ENCODE measurements at regions not wholly inside any gene's neighbourhood (a gene's known extent, or its start where the extent isn't known, plus 50 kb on each side); places are given as distances from the start of the nearest gene placed in this dataset.
A peak's percentile ranks its signal among the peaks of the same experiment; 100 is the strongest.

DNA sequence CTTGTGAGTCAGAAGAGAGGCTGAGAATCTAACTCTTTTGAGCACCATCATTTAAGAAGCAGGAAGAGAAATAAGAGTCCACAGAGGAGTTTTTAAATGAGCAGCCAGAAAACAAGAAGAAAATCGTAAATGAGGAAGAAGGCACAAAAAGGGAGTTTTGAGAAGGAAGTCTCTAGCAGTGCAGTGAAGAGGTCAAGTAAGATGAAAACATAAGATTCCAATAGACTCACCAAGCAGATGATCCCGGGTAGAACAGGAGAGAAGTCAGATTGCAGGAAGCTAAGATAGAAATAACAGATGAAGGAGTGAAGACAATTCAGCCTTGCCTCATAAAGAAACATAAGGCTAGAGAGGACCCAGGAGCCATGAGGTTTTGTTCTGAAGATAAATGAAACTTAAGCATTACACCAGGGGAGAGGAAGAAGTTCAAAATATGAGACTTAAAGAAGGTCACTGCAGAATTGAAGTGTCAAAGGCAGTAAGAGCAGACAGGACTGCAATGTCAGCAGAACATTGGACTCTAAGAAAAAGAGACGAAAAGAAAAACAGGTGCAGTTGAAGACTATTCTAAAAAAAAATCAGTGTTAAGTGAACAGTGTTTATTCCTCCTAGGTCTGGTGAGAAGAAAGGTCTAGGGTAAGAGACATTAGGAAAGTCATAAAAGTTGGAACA, 229.0 kb downstream of the SEC23A start:
- Histone ChIP-seq H3K4me3 (no peak overlapping the region), H3K9me3 (ENCODE audit: low read depth) (no peaks in the 10 kb centered on the region), H3K4me1 (ENCODE audit: insufficient read depth) (no peaks in the 10 kb centered on the region), H3K4me2 (no peak overlapping the region), H3K36me3 (replicated peaks; ENCODE audit: insufficient read depth, low read depth) (no peaks in the 10 kb centered on the region), H3K27ac (no peak overlapping the region), H3K9me2 (replicated peaks; ENCODE audit: insufficient read depth) (no peaks in the 10 kb centered on the region), H2AFZ (no peak overlapping the region), H3K27me3 (no peaks in the 10 kb centered on the region), H3K79me2 (no peaks in the 10 kb centered on the region), H4K20me1 (ENCODE audit: insufficient read depth, poor library complexity, severe bottlenecking) (no peaks in the 10 kb centered on the region)
- DNase-seq (ENCODE audit: low spot score): no peak
- TF ChIP-seq EZH2 (IDR thresholded peaks at IDR 0.05; ENCODE audit: borderline replicate concordance) (no peak), EZH2phosphoT487 (IDR thresholded peaks at IDR 0.05; ENCODE audit: low read depth, severe bottlenecking, unreplicated experiment) (no peak)
- TF ChIP-seq, protein P1, sequence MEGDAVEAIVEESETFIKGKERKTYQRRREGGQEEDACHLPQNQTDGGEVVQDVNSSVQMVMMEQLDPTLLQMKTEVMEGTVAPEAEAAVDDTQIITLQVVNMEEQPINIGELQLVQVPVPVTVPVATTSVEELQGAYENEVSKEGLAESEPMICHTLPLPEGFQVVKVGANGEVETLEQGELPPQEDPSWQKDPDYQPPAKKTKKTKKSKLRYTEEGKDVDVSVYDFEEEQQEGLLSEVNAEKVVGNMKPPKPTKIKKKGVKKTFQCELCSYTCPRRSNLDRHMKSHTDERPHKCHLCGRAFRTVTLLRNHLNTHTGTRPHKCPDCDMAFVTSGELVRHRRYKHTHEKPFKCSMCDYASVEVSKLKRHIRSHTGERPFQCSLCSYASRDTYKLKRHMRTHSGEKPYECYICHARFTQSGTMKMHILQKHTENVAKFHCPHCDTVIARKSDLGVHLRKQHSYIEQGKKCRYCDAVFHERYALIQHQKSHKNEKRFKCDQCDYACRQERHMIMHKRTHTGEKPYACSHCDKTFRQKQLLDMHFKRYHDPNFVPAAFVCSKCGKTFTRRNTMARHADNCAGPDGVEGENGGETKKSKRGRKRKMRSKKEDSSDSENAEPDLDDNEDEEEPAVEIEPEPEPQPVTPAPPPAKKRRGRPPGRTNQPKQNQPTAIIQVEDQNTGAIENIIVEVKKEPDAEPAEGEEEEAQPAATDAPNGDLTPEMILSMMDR (IDR thresholded peaks at IDR 0.05; ENCODE audit: poor library complexity): no peak
- 76% methylated on average over 3 of the region's 3 CpGs for WGBS (ENCODE audit: low lambda C conversion rate, missing lambda C conversion rate)

DNA sequence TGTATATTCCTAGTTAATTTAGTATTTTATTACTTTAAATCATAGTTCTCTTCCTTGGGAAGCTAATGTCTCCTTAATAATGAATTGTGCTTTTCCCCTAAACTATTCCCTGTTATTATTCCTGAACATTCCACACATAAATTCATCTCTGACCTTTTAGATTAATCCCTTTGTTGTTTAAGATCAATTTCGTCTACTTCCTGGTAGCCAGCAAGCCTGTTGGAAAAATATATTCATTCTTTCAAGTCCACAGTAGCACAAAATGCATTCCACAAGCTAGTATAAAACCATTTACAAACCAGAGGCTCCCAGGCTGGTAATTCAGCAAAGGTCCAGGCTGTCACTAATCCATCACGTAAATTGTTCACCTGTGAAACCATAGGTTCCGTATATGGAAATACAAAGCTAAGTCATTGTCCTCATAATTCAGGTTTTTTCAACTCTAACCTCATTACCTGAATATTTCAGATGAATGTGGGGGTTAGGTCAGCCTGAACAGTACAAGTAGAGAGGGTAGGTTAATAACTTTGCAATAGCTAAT, 232.7 kb downstream of the SEC23A start:
- H3K27me3 ChIP-seq: no peaks in the 10 kb centered on the region
- H3K4me1 ChIP-seq (ENCODE audit: insufficient read depth): peaks cover 5% of the 10 kb centered on the region
- WGBS (ENCODE audit: low lambda C conversion rate, missing lambda C conversion rate): 63% methylated on average over 3 of the region's 3 CpGs

DNA sequence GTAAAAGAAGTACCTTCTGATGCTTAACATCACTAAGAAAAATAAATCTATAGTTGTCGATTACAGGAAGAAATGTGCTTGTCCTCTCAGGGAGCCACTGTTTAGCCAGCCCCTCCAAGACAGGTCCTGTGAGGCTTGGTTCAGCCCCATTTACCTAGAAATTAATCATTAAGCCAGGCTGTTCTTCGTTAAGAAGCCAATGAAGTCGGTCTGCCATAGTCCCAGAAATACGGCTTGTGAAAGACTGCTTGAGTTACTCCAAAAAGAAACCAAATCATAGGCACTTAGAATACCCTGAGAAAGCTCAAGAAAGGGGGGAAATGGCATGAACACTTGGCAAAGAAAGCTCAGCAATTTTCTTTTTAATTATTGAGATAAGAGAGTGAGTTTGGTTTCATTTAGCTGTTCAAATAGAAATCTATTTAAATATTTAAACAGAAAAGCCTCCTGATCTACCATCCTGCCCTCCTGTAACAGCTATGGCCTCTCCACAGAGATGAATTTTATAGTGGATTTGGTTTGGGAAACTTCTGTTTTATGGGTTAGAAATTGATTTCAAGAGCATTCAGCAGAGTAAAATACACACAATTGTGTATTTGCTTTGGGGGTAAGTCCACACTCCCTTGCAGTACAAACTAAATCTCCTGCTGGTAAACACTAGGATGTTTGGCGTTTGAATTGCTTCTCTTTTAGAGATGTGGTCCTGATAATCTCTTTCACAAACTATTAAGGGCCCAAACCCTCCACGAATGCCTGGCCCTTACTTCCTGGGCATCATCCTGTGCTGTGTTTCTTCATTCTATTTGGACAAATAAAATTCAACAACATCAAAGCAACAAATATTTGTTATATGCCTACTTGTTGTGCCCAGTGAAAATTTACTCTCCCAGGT, 234.4 kb downstream of the SEC23A start:
- Histone ChIP-seq H3K79me2 (no peaks in the 10 kb centered on the region), H3K36me3 (replicated peaks; ENCODE audit: insufficient read depth, low read depth) (no peaks in the 10 kb centered on the region), H4K20me1 (ENCODE audit: insufficient read depth, poor library complexity, severe bottlenecking) (no peaks in the 10 kb centered on the region), H3K9me2 (replicated peaks; ENCODE audit: insufficient read depth) (no peaks in the 10 kb centered on the region), H3K4me3 (no peak overlapping the region), H3K27me3 (no peaks in the 10 kb centered on the region), H3K27ac (peak overlapping the region; percentile 49), H3K9me3 (ENCODE audit: low read depth) (no peaks in the 10 kb centered on the region), H2AFZ (peak overlapping the region; percentile 27), H3K4me1 (ENCODE audit: insufficient read depth) (peaks cover 5% of the 10 kb centered on the region), H3K4me2 (peak overlapping the region; percentile 72)
- TF ChIP-seq EZH2 (IDR thresholded peaks at IDR 0.05; ENCODE audit: borderline replicate concordance) (no peak), EZH2phosphoT487 (IDR thresholded peaks at IDR 0.05; ENCODE audit: low read depth, severe bottlenecking, unreplicated experiment) (no peak)
- TF ChIP-seq, protein P1 (IDR thresholded peaks at IDR 0.05; ENCODE audit: poor library complexity): no peak
- peak; percentile 44 for DNase-seq (ENCODE audit: low spot score)
- 39% methylated on average over 6 of the region's 6 CpGs for WGBS (ENCODE audit: low lambda C conversion rate, missing lambda C conversion rate)

More for the DNA sequence above, 232.7 kb downstream of the SEC23A start:
- Histone ChIP-seq H3K9me3 (ENCODE audit: low read depth) (no peaks in the 10 kb centered on the region), H3K36me3 (replicated peaks; ENCODE audit: insufficient read depth, low read depth) (no peaks in the 10 kb centered on the region), H4K20me1 (ENCODE audit: insufficient read depth, poor library complexity, severe bottlenecking) (no peaks in the 10 kb centered on the region), H3K9me2 (replicated peaks; ENCODE audit: insufficient read depth) (no peaks in the 10 kb centered on the region), H3K27ac (peak overlapping the region; percentile 49), H3K4me3 (no peak overlapping the region), H2AFZ (no peak overlapping the region), H3K79me2 (no peaks in the 10 kb centered on the region), H3K4me2 (no peak overlapping the region)
- no peak for DNase-seq (ENCODE audit: low spot score)
- no peak for TF ChIP-seq EZH2phosphoT487 (IDR thresholded peaks at IDR 0.05; ENCODE audit: low read depth, severe bottlenecking, unreplicated experiment)
